ENCODE measurements at regions not wholly inside any gene's neighbourhood (a gene's known extent, or its start where the extent isn't known, plus 50 kb on each side); places are given as distances from the start of the nearest gene placed in this dataset.

GRCh38 chr17:33873201-33873617 is 381.9 kb upstream of the CCL2 start (continued):
- no peak for TF ChIP-seq MTF1 (CRISPR knock-in tag; IDR thresholded peaks at IDR 0.05)
- TF ChIP-seq KLF12 (CRISPR knock-in tag; IDR thresholded peaks at IDR 0.05; ENCODE audit: borderline replicate concordance) = no peak
- TF ChIP-seq ZNF234 (CRISPR knock-in tag; conservative IDR thresholded peaks at IDR 0.05) = no peak
- TF ChIP-seq SRSF9 (IDR thresholded peaks at IDR 0.05; ENCODE audit: borderline replicate concordance, insufficient read depth, low read depth, low read length, poor library complexity, severe bottlenecking) = no peak

GRCh38 chr17:33874617-33875060 is 380.4 kb upstream of the CCL2 start:
- BruUV-seq (replicated peaks) = no TSS peak
- 0% methylated on average over 2 of the region's 2 CpGs for WGBS (ENCODE audit: low lambda C conversion rate)

More at GRCh38 chr17:33874617-33875060, 380.4 kb upstream of the CCL2 start:
- Histone ChIP-seq H3K27ac (ENCODE audit: extremely low read length, insufficient read depth, low read length) (no peak overlapping the region), H3K4me3 (replicated peaks in 1 of 3; ENCODE audit: insufficient read depth in 1 of 3, low read depth in 2 of 3, low read length in 3 of 3) (no peak overlapping the region), H4K20me1 (ENCODE audit: insufficient read depth, low read length) (no peaks in the 10 kb centered on the region), H3K4me2 (ENCODE audit: low read depth, low read length) (no peak overlapping the region), H3K4me1 (ENCODE audit: insufficient read depth, low read length) (no peaks in the 10 kb centered on the region), H3K36me3 (replicated peaks in 1 of 2; ENCODE audit: control insufficient read depth in 1 of 2, insufficient read depth in 2 of 2, low read length in 2 of 2) (no peaks in the 10 kb centered on the region), H3K79me2 (ENCODE audit: insufficient read depth, low read length) (no peaks in the 10 kb centered on the region), H3K27me3 (ENCODE audit: control insufficient read depth in 1 of 2, insufficient read depth in 2 of 2, low read length in 2 of 2) (no peaks in the 10 kb centered on the region; a peak in 1 of 5 replicates), H2AFZ (ENCODE audit: low read length) (no peak overlapping the region), H3K9me3 (ENCODE audit: low read length) (no peaks in the 10 kb centered on the region), H3K9ac (ENCODE audit: insufficient read depth, low read depth, low read length) (no peak overlapping the region)
- no peak for DNase-seq (ENCODE audit: low spot score)
- in situ Hi-C loops (cut with HindIII; ENCODE audit: extremely low pct_ligation_motif_present, low pct_unique_long_range_greater_than_20kb) = no loop called here
- ChIA-PET CTCF (ENCODE audit: low intra/inter-chr PET ratio, low total read pairs) (no interaction called here), POLR2A (no interaction called here)
- no peak for FAIRE-seq
- TF ChIP-seq ZNF513 (CRISPR knock-in tag; conservative IDR thresholded peaks at IDR 0.05) = no peak
- TF ChIP-seq ZNF7 (CRISPR knock-in tag; IDR thresholded peaks at IDR 0.05) = no peak
- no peak for TF ChIP-seq HMG20A (CRISPR knock-in tag; IDR thresholded peaks at IDR 0.05; ENCODE audit: borderline replicate concordance)
- intact Hi-C loops (cut with micrococcal nuclease; ENCODE audit: unreplicated experiment) = no loop called here
- no peak for ATAC-seq

All from HepG2 (cell line).